ENCODE measurements at regions not wholly inside any gene's neighbourhood (a gene's known extent, or its start where the extent isn't known, plus 50 kb on each side); places are given as distances from the start of the nearest gene placed in this dataset.

DNA sequence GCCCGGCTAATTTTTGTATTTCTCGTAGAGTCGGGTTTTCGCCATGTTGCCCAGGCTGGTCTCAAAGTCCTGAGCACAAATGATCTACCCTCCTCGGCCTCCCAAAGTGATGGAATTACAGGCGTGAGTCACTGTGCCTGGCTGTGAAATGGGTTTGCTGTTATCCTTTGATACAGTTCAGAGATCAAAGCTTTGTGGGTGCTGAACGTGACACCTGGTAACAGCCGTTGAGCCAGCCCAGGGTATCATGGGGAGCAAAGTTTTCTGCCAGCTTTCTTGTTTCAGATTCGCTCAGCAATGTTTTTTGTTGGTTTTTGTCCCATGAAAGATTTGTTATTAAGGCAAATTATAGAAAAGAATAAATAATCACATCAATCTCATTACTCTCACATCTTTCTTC is 68.9 kb upstream of the LPAR1 start:
- TF ChIP-seq, protein P1, sequence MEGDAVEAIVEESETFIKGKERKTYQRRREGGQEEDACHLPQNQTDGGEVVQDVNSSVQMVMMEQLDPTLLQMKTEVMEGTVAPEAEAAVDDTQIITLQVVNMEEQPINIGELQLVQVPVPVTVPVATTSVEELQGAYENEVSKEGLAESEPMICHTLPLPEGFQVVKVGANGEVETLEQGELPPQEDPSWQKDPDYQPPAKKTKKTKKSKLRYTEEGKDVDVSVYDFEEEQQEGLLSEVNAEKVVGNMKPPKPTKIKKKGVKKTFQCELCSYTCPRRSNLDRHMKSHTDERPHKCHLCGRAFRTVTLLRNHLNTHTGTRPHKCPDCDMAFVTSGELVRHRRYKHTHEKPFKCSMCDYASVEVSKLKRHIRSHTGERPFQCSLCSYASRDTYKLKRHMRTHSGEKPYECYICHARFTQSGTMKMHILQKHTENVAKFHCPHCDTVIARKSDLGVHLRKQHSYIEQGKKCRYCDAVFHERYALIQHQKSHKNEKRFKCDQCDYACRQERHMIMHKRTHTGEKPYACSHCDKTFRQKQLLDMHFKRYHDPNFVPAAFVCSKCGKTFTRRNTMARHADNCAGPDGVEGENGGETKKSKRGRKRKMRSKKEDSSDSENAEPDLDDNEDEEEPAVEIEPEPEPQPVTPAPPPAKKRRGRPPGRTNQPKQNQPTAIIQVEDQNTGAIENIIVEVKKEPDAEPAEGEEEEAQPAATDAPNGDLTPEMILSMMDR (IDR thresholded peaks at IDR 0.05), result no peak
- TF ChIP-seq EZH2 (IDR thresholded peaks at IDR 0.05) (no peak), EZH2phosphoT487 (IDR thresholded peaks at IDR 0.05) (no peak)

Data from neural progenitor cell (in vitro differentiated cells).